Adrenal gland (tissue), 9 donors: ENCODE measurements at regions not wholly inside any gene's neighbourhood (a gene's known extent, or its start where the extent isn't known, plus 50 kb on each side); places are given as distances from the start of the nearest gene placed in this dataset.

Experiments
- DNase-seq, 7 donors: peaks; one replicate each; pipeline ENCODE4 v3.0.0-alpha.2; 2019 to 2020
- H3K27ac ChIP-seq, 5 donors: fragments of 200-600 bp; sonication (generic) in 4 of 5; 1 replicate in 3 of 5; 2 replicates in 2 of 5; pipeline versions ENCODE4 v1.5.1 to v1.8.0; 2016 to 2020; ENCODE audit warnings: mild to moderate bottlenecking in 1 of 5
- H3K27me3 ChIP-seq: fragments of 200-600 bp; 2 replicates; pipeline ENCODE4 v1.8.0; 2021
- H3K36me3 ChIP-seq, 2 donors: fragments of 200-600 bp; replicated peaks in 1 of 2; 1 replicate in 1 of 2; 2 replicates in 1 of 2; pipeline versions ENCODE4 v1.5.1 to v1.8.0; 2018 to 2022
- H3K4me1 ChIP-seq, 2 donors: fragments of 200-600 bp; replicated peaks in 1 of 2; 1 replicate in 1 of 2; 2 replicates in 1 of 2; pipeline versions ENCODE4 v1.5.1 to v1.8.0; 2018 to 2021
- H3K4me3 ChIP-seq, 4 donors: fragments of 200-600 bp; sonication (generic) in 3 of 4; one replicate each; pipeline ENCODE4 v1.5.1; 2016 to 2018
- H3K9me3 ChIP-seq, 3 donors: fragments of 200-600 bp; sonication (generic) in 1 of 3; replicated peaks in 1 of 3; 1 replicate in 2 of 3; 2 replicates in 1 of 3; pipeline versions ENCODE4 v1.5.1 to v1.8.0; 2016 to 2021
- CTCF ChIP-seq, 6 experiments: fragments of 450-650 bp in 4 of 6; fragments of 200-600 bp in 2 of 6; sonication (generic) in 1 of 6; IDR thresholded peaks; 1 replicate in 5 of 6; 2 replicates in 1 of 6; pipeline versions ENCODE4 v1.5.1 to v1.8.0; 2016 to 2021; ENCODE audit warnings: antibody characterized with exemption in 6 of 6, mild to moderate bottlenecking in 2 of 6, moderate library complexity in 1 of 6
- POLR2A ChIP-seq, 2 donors: fragments of 450-650 bp; IDR thresholded peaks; one replicate each; pipeline ENCODE4 v1.6.1; 2017; ENCODE audit warnings: antibody characterized with exemption in 2 of 2, mild to moderate bottlenecking in 2 of 2, moderate library complexity in 1 of 2
- WGBS, 4 donors: extraction: QIAGEN DNeasy Blood & Tissue Kit in 2 of 4; methylation state at CpG; one replicate each; pipeline versions ENCODE4 v1.1.5 to v1.1.7; 2013 to 2017; 5-methylcytosine and 5-hydroxymethylcytosine counted together
- intact Hi-C, 2 donors: fragments of 100-400 bp; cut with DNase I; formaldehyde crosslinking; loops; one replicate each; pipeline versions ENCODE4 v1.14.1 to v1.15.0; 2022 to 2023
- donor health status: healthy with polysubstance abuse.
- donor health status: Bipolar disorder and iron deficiency.
- donor health status: DM: yes; HTN: yes; CAD: no.
- donor health status: DM: no; HTN: no; CAD: no.
- donor health status: DM: no; HTN: no; CAD: no.

GRCh38 chr14:31943861-31944255 lies 133.2 kb upstream of the ARHGAP5 start:
- H3K27ac ChIP-seq = no peak overlapping the region
- no peaks in the 10 kb centered on the region for H3K36me3 ChIP-seq
- H3K4me1 ChIP-seq = no peaks in the 10 kb centered on the region
- intact Hi-C loops = no loop called here
- WGBS, 4 donors = 95 to 98% (median 96%) methylated on average over 12 of the region's 12 CpGs
- no peaks in the 10 kb centered on the region for H3K9me3 ChIP-seq
- no peak overlapping the region for H3K4me3 ChIP-seq
- no peak for TF ChIP-seq CTCF (IDR thresholded peaks at IDR 0.05)
- TF ChIP-seq POLR2A (IDR thresholded peaks at IDR 0.05) = no peak
- no peaks in the 10 kb centered on the region for H3K27me3 ChIP-seq
- no peak for DNase-seq

DNA sequence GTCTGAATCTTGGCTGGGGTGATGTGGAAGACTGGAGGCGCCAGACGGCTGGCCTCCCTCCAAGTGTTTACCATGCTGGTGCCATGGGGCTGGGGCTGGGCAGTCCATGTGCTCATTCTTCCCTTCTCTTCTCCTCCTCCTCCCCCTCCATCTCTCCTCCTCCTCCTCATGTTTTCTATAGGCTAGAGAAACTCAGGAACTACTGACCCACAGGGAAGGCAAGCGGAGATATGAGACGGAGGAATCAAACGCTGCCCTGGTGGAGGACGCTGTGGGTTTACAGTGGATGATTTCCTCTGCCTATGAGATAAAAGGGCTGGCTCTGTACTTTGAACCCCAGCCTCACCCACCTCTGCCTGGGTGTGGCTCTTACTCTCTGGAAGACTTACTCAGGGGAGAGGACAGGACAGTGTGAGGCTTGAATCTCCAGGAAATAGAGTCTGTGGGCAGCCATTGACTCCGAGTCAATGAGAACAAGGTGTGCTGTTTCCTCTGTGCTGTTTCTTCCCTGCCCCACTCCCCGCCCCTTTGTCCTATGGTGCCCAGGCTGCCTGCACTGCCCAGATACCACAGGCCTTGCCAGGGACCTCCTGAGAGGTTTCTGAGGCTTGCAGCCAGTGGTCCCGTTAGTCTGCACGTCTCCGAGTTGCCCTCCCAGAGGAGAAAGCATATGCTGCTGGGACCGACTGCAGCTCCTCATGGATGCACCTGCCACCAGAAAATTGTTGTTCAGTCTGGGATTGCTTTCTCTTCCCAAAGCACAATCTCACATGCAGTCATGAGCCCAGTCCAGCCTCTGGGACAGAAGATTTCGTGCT lies 132.6 kb upstream of the ARHGAP5 start:
- intact Hi-C loops = no loop called here
- 67 to 72% (median 69%) methylated on average over 9 to 13 of the region's 13 CpGs for WGBS, 4 donors
- Histone ChIP-seq H3K36me3 (no peaks in the 10 kb centered on the region), H3K4me3 (no peak overlapping the region), H3K4me1 (no peaks in the 10 kb centered on the region), H3K27ac (no peak overlapping the region), H3K27me3 (no peaks in the 10 kb centered on the region), H3K9me3 (no peaks in the 10 kb centered on the region)
- no peak for TF ChIP-seq CTCF (IDR thresholded peaks at IDR 0.05)
- TF ChIP-seq POLR2A (IDR thresholded peaks at IDR 0.05) = no peak
- no peak for DNase-seq

GRCh38 chr14:31945074-31945613 lies 132.0 kb upstream of the ARHGAP5 start:
- Histone ChIP-seq H3K27me3 (no peaks in the 10 kb centered on the region), H3K27ac (no peak overlapping the region), H3K9me3 (no peaks in the 10 kb centered on the region), H3K36me3 (no peaks in the 10 kb centered on the region), H3K4me1 (no peaks in the 10 kb centered on the region), H3K4me3 (no peak overlapping the region)
- TF ChIP-seq POLR2A (IDR thresholded peaks at IDR 0.05) (no peak), CTCF (IDR thresholded peaks at IDR 0.05) (no peak)
- intact Hi-C loops = no loop called here
- WGBS, 4 donors = 89 to 92% (median 92%) methylated on average over 3 of the region's 3 CpGs
- DNase-seq = no peak

GRCh38 chr14:31945701-31946100 lies 131.4 kb upstream of the ARHGAP5 start:
- no peaks in the 10 kb centered on the region for H3K9me3 ChIP-seq
- TF ChIP-seq CTCF (IDR thresholded peaks at IDR 0.05) (no peak), POLR2A (IDR thresholded peaks at IDR 0.05) (no peak)
- DNase-seq = no peak
- no peak overlapping the region for H3K4me3 ChIP-seq
- no peak overlapping the region for H3K27ac ChIP-seq
- H3K27me3 ChIP-seq = no peaks in the 10 kb centered on the region
- no peaks in the 10 kb centered on the region for H3K36me3 ChIP-seq
- 84 to 91% (median 88%) methylated on average over 6 of the region's 6 CpGs for WGBS, 4 donors
- H3K4me1 ChIP-seq = no peaks in the 10 kb centered on the region
- intact Hi-C loops = no loop called here
